Activated CD8-positive, alpha-beta memory T cell treated with anti-CD3 and anti-CD28 coated beads for 24 hours (primary cell): ENCODE measurements at regions not wholly inside any gene's neighbourhood (a gene's known extent, or its start where the extent isn't known, plus 50 kb on each side); places are given as distances from the start of the nearest gene placed in this dataset.
"Not testable (repeated sequence)": the region's sequence is repeated elsewhere in the genome, so short reads cannot be mapped to it uniquely, and the experiment has no call there.

Source experiments
- DNase-seq: peaks from one replicate; pipeline ENCODE4 v3.0.0-alpha.2; 2020

- DNase-seq: no peak
Observed at GRCh38 chr2:16745466-16745865, 79.8 kb upstream of the CYRIA start.

- DNase-seq: no peak
Observed at GRCh38 chr2:16744521-16744920, 78.9 kb upstream of the CYRIA start.

GRCh38 chr2:16742026-16742425 is 76.4 kb upstream of the CYRIA start:
- DNase-seq: no peak

- DNase-seq: no peak
Observed at GRCh38 chr2:16741498-16741897, 75.9 kb upstream of the CYRIA start.

- DNase-seq: no peak
Observed at GRCh38 chr2:16739778-16740581, 74.3 kb upstream of the CYRIA start.

GRCh38 chr2:16738361-16739225 is 73.0 kb upstream of the CYRIA start:
- no peak for DNase-seq

- no peak for DNase-seq
Observed at GRCh38 chr2:16737812-16738211, 72.2 kb upstream of the CYRIA start.

- no peak for DNase-seq
Observed at GRCh38 chr2:16736633-16737032, 71.0 kb upstream of the CYRIA start.

GRCh38 chr2:16729335-16729734 is 63.7 kb upstream of the CYRIA start:
- DNase-seq: no peak

- DNase-seq: no peak
Observed at GRCh38 chr2:16728351-16729136, 62.9 kb upstream of the CYRIA start.

GRCh38 chr2:16727849-16728248 is 62.2 kb upstream of the CYRIA start:
- DNase-seq: not testable (repeated sequence)

GRCh38 chr2:16727256-16727655 is 61.6 kb upstream of the CYRIA start:
- DNase-seq: no peak

GRCh38 chr2:16726577-16726976 is 60.9 kb upstream of the CYRIA start:
- DNase-seq: no peak

GRCh38 chr2:16726147-16726546 is 60.5 kb upstream of the CYRIA start:
- no peak for DNase-seq

GRCh38 chr2:16725549-16725948 is 59.9 kb upstream of the CYRIA start:
- DNase-seq: no peak

GRCh38 chr2:16722677-16723076 is 57.0 kb upstream of the CYRIA start:
- no peak for DNase-seq

- DNase-seq: no peak
Observed at GRCh38 chr2:16722126-16722525, 56.5 kb upstream of the CYRIA start.

- not testable (repeated sequence) for DNase-seq
Observed at GRCh38 chr2:16721529-16721928, 55.9 kb upstream of the CYRIA start.

GRCh38 chr2:16720737-16721136 is 55.1 kb upstream of the CYRIA start:
- DNase-seq: not testable (repeated sequence)

- DNase-seq: no peak
Observed at GRCh38 chr2:16719485-16719808, 53.8 kb upstream of the CYRIA start.

GRCh38 chr2:16718576-16719484 is 53.2 kb upstream of the CYRIA start:
- no peak for DNase-seq

- DNase-seq: no peak
Observed at GRCh38 chr2:16717477-16717876, 51.8 kb upstream of the CYRIA start.
